GM21786 (cell line): ENCODE measurements at regions not wholly inside any gene's neighbourhood (a gene's known extent, or its start where the extent isn't known, plus 50 kb on each side); places are given as distances from the start of the nearest gene placed in this dataset.
"Not testable (repeated sequence)": the region's sequence is repeated elsewhere in the genome, so short reads cannot be mapped to it uniquely, and the experiment has no call there.

Experiments
- ATAC-seq: cut with Tn5 transposase; IDR thresholded peaks from one replicate; pipeline ENCODE4 v1.9.1; 2021; ENCODE audit not compliant: unreplicated experiment

GRCh38 chr9:34796924-34797323, 87.0 kb upstream of the CCL21 start:
- no peak for ATAC-seq

GRCh38 chr9:34793428-34793827, 83.5 kb upstream of the CCL21 start:
- ATAC-seq = no peak

DNA sequence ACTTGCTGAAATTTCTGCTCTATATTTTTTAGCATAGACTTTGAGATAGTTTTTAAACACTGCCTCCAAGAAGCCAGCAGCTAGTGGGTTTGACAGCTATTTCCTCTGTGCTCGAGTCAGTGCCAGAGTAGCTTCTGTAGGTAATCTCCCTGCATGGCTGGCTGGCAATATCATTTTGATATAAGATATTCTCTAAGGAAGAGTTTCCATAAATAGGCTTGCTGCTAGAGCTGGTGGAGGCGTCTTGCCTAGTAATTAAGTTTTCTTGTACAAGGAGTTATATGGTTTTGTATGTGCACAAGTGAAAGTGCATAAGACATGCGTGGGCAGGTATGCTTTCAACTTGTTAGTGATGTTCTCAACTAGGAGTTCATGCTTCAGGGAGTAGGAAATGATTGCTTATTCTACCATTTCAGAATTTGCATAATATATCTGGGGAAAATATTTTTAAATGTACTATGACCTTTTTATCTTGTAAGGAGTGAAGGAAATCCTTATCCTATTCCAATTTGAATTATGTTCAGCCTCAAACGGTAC, 74.1 kb upstream of the CCL21 start:
- ATAC-seq = peak; percentile 52

- ATAC-seq = no peak
Observed at GRCh38 chr9:34782372-34782771, 72.4 kb upstream of the CCL21 start.

- no peak for ATAC-seq
Observed at GRCh38 chr9:34777666-34778065, 67.7 kb upstream of the CCL21 start.

- ATAC-seq = no peak
Observed at GRCh38 chr9:34773955-34774354, 64.0 kb upstream of the CCL21 start.

GRCh38 chr9:34773306-34773910, 63.5 kb upstream of the CCL21 start:
- ATAC-seq = no peak

DNA sequence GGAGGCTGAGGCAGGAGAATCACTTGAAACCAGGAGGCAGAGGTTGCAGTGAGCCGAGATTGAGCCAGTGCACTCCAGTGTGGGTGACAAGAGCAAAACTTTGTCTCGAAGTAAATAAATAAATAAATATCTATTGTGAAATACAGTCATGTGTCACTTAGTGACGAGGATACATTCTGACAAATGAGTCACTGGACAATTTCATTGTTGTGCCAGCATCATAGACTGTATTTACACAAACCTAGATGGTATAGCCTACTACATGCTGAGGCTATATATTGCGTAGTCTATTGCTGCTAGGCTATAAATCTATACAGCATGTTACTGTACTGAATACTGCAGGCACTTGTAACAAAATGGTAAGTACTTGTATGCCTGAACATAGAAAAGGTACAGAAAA, 61.1 kb upstream of the CCL21 start:
- no peak for ATAC-seq

DNA sequence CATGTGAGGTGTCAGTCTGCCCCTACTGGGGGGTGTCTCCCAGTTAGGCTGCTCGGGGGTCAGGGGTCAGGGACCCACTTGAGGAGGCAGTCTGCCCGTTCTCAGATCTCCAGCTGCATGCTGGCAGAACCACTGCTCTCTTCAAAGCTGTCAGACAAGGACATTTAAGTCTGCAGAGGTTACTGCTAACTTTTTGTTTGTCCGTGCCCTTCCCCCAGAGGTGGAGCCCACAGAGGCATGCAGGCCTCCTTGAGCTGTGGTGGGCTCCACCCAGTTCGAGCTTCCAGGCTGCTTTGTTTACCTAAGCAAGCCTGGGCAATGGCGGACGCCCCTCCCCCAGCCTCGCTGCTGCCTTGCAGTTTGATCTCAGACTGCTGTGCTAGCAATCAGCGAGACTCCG, 57.2 kb upstream of the CCL21 start:
- not testable (repeated sequence) for ATAC-seq

DNA sequence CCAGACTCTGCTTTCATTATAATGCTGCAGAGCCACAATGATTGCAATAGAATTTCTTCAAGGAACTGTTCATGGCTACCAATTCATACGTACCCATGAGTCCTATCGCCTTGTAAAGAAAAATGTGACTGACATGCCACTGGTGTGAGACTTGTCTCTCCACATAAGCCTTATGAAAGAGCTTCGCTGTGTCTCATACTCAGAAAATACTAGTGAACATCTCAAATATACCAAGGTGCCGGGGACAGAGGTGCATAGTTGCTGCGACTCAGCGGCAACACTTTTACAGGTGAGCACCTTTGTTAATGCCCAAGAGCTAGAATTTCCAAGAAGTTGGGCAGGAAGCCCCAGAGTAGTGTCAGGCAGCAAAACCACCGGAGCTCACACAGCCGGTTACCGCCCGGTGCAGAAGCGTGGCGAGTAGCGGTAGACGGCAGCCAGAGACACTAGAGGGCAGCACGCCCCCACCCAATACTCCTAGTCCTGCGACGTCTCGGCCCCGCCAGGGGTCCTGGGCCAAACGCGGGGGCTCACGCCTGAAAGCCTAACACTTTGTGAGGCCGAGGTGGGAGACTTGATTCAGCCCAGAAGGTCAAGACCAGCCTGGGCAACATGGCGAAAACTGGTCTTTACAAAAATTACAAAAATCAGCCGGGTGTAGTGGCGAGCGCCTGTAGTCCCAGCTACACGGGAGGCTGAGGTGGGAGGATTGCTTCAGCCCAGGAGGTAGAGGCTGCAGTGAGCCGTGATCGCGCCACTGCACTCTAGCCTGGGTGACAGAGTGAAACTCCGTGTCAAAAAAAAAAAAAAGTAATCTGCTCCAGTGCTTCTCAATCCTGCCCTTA, 50.5 kb upstream of the CCL21 start:
- ATAC-seq = not testable (repeated sequence)
